Colonic mucosa (tissue), 4 donors: ENCODE measurements at regions not wholly inside any gene's neighbourhood (a gene's known extent, or its start where the extent isn't known, plus 50 kb on each side); places are given as distances from the start of the nearest gene placed in this dataset.

ENCODE experiments used
- DNase-seq: peaks from one replicate; pipeline ENCODE4 v3.0.0-alpha.2; 2020
- H3K27ac ChIP-seq: fragments of 200-600 bp; one replicate; pipeline ENCODE4 v1.8.0; 2021
- H3K27me3 ChIP-seq: fragments of 200-600 bp; one replicate; pipeline ENCODE4 v1.8.0; 2021
- H3K36me3 ChIP-seq: fragments of 200-600 bp; one replicate; pipeline ENCODE4 v1.8.0; 2021
- H3K4me1 ChIP-seq: fragments of 200-600 bp; one replicate; pipeline ENCODE4 v1.8.0; 2021; ENCODE audit warnings: mild to moderate bottlenecking
- H3K4me3 ChIP-seq: fragments of 200-600 bp; one replicate; pipeline ENCODE4 v1.8.0; 2021
- H3K9ac ChIP-seq, 2 donors: one replicate each; pipeline ENCODE4 v1.7.0; 2013; ENCODE audit warnings: control low read depth in 2 of 2, low read depth in 2 of 2, low read length in 2 of 2
- H3K9me3 ChIP-seq: fragments of 200-600 bp; one replicate; pipeline ENCODE4 v1.8.0; 2021
- intact Hi-C: fragments of 100-400 bp; cut with DNase I; formaldehyde crosslinking; loops from one replicate; pipeline ENCODE4 v1.14.1; 2022
- TF ChIP-seq, protein P1 (sequence below): fragments of 200-600 bp; IDR thresholded peaks from one replicate; pipeline ENCODE4 v1.8.0; 2022; ENCODE audit warnings: antibody characterized with exemption, mild to moderate bottlenecking
- donor health status: healthy.
- donor health status: DM: no; HTN: no; CAD: no.
- donor health status: DM: no; HTN: no; CAD: no.

DNA sequence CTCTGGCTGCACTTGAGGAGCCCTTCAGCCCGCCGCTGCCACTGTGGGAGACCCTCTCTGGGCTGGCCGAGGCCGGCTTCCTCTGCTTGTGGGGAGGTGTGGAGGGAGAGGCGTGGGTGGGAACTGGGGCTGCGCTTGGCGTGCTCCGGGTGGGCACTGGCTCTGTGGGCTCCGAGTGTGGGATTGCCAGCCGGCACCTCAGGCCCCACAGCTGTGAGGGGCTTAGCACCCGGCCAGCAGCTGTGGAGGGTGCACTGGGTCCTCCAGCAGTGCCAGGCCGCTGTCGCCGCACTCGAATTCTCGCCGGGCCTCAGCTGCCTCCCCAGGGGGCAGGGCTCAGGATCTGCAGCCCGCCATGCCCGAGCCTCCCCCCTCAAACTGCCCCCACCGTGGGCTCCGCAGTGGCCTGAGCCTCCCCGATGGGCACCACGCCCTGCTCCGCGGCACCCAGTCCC, 808.0 kb upstream of the SOX11 start:
- no peaks in the 10 kb centered on the region for H3K36me3 ChIP-seq
- H3K27me3 ChIP-seq = no peaks in the 10 kb centered on the region
- no peak overlapping the region for H3K9ac ChIP-seq
- H3K4me3 ChIP-seq = no peak overlapping the region
- TF ChIP-seq, protein P1, sequence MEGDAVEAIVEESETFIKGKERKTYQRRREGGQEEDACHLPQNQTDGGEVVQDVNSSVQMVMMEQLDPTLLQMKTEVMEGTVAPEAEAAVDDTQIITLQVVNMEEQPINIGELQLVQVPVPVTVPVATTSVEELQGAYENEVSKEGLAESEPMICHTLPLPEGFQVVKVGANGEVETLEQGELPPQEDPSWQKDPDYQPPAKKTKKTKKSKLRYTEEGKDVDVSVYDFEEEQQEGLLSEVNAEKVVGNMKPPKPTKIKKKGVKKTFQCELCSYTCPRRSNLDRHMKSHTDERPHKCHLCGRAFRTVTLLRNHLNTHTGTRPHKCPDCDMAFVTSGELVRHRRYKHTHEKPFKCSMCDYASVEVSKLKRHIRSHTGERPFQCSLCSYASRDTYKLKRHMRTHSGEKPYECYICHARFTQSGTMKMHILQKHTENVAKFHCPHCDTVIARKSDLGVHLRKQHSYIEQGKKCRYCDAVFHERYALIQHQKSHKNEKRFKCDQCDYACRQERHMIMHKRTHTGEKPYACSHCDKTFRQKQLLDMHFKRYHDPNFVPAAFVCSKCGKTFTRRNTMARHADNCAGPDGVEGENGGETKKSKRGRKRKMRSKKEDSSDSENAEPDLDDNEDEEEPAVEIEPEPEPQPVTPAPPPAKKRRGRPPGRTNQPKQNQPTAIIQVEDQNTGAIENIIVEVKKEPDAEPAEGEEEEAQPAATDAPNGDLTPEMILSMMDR = no peak
- DNase-seq = no peak
- H3K9me3 ChIP-seq = no peaks in the 10 kb centered on the region
- intact Hi-C loops = no loop called here
- no peaks in the 10 kb centered on the region for H3K4me1 ChIP-seq
- no peak overlapping the region for H3K27ac ChIP-seq

DNA sequence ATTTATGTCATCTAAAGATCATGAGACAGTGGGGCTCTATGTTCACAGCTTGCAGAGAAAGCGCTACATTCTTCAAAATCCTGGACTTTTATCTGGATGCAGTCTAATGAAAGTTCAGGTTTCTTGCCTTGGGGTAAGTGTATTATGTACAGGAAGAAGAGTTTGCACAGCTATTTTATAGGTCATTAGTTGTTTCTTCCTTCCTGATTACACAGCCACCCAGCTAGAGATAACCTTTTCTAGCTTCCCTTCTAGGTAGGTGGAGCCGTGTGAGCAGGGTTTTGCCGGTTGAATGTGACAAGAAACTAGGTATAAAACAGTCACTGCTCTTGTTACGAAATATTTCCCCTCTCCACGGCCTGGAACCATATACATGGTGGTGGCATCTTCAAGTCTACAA, 800.8 kb upstream of the SOX11 start:
- Histone ChIP-seq H3K27me3 (no peaks in the 10 kb centered on the region), H3K27ac (no peak overlapping the region), H3K4me1 (no peaks in the 10 kb centered on the region), H3K9me3 (no peaks in the 10 kb centered on the region), H3K9ac (no peak overlapping the region), H3K4me3 (no peak overlapping the region), H3K36me3 (no peaks in the 10 kb centered on the region)
- TF ChIP-seq, protein P1 = no peak
- intact Hi-C loops = no loop called here
- DNase-seq = no peak

DNA sequence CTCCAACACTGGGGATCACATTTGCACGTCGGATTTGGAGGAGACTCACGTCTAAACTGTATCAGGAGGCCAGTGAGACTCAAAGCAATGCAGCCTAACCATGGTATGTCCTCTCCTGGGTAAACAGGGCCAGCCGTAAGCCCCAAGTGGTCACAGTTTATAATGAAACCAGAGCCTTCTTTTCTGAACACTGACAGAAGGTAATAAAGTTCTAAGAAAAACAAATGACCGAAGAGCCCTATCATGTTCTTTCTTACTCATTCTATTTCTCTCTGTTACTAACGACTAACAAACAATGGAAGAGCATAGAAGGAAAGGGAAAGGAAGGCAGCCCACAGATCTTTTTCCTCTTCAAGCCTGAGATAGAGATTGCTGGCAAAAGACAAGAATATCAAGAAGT, 796.8 kb upstream of the SOX11 start:
- intact Hi-C loops = no loop called here
- TF ChIP-seq, protein P1 = no peak

DNA sequence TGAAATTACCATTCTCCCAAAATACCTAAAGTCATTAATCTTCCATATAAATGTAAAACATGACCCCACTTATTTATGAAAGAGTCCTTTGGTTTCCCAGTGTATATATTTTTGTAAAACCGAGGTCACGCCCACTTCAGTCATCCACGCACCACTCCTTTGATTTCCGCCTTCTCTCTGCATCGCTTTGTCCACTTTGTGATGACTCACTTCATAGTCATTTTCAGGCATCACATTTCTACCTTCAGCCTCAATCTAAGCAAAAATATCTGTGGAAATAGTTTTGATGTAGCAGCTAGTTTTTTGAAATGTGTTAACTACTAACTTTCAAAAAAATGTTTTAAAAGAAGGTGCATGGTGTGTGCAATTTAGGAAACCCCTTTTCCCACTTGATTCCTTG, 793.5 kb upstream of the SOX11 start:
- no peak overlapping the region for H3K4me3 ChIP-seq
- H3K9ac ChIP-seq = no peak overlapping the region
- H3K27ac ChIP-seq = no peak overlapping the region
- DNase-seq = no peak
- TF ChIP-seq, protein P1 = no peak
- intact Hi-C loops = no loop called here
- no peaks in the 10 kb centered on the region for H3K9me3 ChIP-seq
- H3K27me3 ChIP-seq = no peaks in the 10 kb centered on the region
- H3K4me1 ChIP-seq = no peaks in the 10 kb centered on the region
- H3K36me3 ChIP-seq = no peaks in the 10 kb centered on the region

More for the DNA sequence above, 796.8 kb upstream of the SOX11 start:
- Histone ChIP-seq H3K9me3 (no peaks in the 10 kb centered on the region), H3K4me1 (no peaks in the 10 kb centered on the region), H3K27me3 (no peaks in the 10 kb centered on the region), H3K36me3 (no peaks in the 10 kb centered on the region), H3K27ac (no peak overlapping the region), H3K4me3 (no peak overlapping the region), H3K9ac (no peak overlapping the region)
- DNase-seq = no peak

DNA sequence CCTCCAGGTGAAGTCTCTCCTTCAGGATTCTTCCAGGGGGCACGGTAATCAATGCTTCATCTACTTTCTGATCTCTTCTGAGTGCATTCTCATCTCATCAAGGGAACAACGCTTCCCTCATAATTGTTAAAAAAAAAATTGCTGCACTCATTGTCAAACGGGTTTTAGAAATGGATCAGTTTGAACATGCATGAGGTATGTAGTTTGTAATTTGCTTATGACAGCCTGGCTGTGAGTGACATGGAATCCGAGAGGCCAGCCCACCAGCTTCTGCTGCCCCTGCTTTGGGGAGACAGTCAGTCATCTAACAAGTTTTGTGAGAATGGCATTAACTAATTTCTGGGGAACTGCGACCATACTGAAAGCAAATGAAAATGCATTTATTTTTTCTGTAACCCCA, 791.9 kb upstream of the SOX11 start:
- H3K27ac ChIP-seq = no peak overlapping the region
- H3K9me3 ChIP-seq = no peaks in the 10 kb centered on the region
- H3K27me3 ChIP-seq = no peaks in the 10 kb centered on the region
- no peak for DNase-seq
- intact Hi-C loops = no loop called here
- no peak overlapping the region for H3K4me3 ChIP-seq
- H3K4me1 ChIP-seq = no peaks in the 10 kb centered on the region
- no peak overlapping the region for H3K9ac ChIP-seq
- TF ChIP-seq, protein P1 = no peak
- no peaks in the 10 kb centered on the region for H3K36me3 ChIP-seq
